ENCODE measurements at regions not wholly inside any gene's neighbourhood (a gene's known extent, or its start where the extent isn't known, plus 50 kb on each side); places are given as distances from the start of the nearest gene placed in this dataset.
A peak's percentile ranks its signal among the peaks of the same experiment; 100 is the strongest.
"Not testable (repeated sequence)": the region's sequence is repeated elsewhere in the genome, so short reads cannot be mapped to it uniquely, and the experiment has no call there.

GRCh38 chr5:89535411-89535810 lies 652.4 kb upstream of the MEF2C start:
- no peak overlapping the region for H3K27ac ChIP-seq
- DNase-seq (ENCODE audit: low read depth, low spot score): no peak

DNA sequence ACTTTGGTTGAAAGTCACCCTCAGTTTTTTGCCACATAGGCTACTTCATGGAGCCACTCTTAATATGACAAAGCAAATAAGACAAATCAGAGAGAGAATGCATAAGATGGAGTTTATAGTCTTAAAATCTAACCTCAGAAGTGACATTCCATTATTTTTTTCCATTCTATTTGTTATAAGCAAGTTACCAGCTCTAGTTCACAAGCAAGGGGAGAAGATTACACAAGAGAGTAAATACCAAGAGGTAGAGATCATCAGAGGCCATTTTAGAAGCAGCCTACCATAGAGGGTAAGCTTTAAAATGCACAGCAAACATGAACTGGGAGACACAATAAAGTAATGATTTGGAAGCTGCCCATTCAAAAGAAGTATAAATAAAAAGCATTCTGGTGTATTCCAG lies 651.3 kb upstream of the MEF2C start:
- no peak for DNase-seq (ENCODE audit: low read depth, low spot score)
- no peak overlapping the region for H3K27ac ChIP-seq

- no peak for DNase-seq (ENCODE audit: low read depth, low spot score)
- no peak overlapping the region for H3K27ac ChIP-seq
Measured at GRCh38 chr5:89524785-89525184, 641.8 kb upstream of the MEF2C start.

DNA sequence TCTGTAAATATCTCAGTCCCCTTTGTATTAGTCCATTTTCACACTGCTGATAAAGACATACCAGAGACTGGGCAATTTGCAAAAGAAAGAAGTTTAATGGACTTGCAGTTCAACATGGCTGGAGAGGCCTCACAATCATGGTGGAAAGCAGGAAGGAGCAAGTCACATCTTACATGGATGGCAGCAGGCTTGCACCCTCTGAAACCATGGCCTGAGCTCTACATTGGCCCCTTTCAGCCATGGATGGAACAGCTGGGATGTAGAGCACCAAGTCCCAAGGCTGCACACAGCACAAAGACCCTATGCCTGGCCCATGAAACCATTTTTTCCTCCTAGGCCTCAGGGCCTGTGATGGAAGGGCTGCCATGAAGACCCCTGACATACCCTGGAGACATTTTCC lies 640.9 kb upstream of the MEF2C start:
- DNase-seq (ENCODE audit: low read depth, low spot score); H3K27ac ChIP-seq: not testable (repeated sequence)

- H3K27ac ChIP-seq: no peak overlapping the region
- DNase-seq (ENCODE audit: low read depth, low spot score): no peak
Measured at GRCh38 chr5:89520771-89521170, 637.8 kb upstream of the MEF2C start.

DNA sequence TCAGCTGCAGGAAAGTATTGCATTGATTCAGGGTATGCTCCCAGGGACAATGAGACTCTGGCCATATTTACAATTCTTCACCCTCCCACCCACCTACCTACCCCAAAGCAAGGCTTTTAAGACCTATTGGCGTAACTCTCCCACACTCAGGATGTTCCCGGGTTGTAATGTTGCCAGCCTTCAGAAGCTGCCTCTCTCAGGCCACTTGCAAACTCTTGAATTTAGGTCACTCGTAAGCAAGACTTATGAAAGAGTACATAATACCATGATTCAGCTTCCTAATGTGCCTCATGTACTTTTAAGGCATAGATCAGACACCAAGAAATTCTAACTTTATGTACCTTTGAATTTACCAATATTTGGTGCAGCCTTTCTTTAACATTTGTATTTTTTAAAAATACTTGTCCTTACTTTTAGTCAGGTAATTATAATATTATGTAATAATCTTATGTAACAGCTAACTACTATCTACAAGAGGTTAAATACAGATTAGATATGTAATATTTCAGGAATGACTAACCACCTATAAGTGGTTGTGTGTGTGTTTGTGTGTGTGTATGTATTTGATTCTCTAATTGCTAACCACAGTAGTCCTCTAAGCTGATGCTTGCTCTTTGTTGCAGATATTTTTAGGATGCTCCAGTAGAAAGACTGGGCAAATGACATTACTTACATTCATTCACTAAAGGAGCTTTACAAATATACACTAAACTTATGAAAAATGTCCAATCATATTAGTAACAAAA lies 630.5 kb upstream of the MEF2C start:
- no peak overlapping the region for H3K27ac ChIP-seq
- DNase-seq (ENCODE audit: low read depth, low spot score): no peak

DNA sequence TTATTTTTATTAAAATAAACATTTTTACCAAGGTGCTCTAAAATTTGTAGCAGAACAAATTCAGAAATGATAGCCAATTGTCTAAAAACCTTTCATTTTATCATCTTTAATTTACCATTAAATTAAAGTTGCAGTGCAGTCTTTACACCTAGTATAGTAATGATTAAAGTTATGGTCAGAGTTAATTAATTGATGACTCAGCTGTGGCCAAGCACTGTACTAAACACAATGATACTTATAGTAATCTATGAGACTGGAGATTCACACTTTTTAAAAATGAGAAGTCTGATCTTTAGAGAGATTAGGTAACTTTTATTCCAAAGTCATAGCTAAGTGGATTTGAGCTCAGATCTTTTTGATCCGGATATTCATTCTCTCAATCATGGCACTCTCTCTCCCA lies 621.1 kb upstream of the MEF2C start:
- no peak overlapping the region for H3K27ac ChIP-seq
- no peak for DNase-seq (ENCODE audit: low read depth, low spot score)

DNA sequence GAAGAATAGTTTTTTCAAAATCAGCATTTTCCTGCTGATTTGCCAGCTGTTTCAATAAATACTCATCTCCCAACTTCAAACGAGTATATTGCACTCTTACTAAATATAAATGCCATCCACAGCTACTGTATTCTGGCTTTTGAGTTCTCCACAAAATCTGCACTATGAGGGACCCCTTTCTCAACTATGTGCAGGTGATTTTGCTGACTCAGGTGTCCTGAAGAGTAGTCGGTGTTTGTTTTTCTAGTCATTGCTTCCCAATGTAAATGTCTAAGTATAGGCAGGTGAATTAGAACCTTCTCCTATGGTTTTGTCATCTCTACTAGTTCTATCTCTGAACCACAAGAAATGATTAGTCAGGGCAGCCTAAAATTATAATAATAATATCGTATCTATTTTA lies 616.8 kb upstream of the MEF2C start:
- no peak overlapping the region for H3K27ac ChIP-seq

GRCh38 chr5:89498699-89499098 lies 615.7 kb upstream of the MEF2C start:
- no peak for DNase-seq (ENCODE audit: low read depth, low spot score)

More for the DNA sequence above, 616.8 kb upstream of the MEF2C start:
- DNase-seq (ENCODE audit: low read depth, low spot score): no peak

DNA sequence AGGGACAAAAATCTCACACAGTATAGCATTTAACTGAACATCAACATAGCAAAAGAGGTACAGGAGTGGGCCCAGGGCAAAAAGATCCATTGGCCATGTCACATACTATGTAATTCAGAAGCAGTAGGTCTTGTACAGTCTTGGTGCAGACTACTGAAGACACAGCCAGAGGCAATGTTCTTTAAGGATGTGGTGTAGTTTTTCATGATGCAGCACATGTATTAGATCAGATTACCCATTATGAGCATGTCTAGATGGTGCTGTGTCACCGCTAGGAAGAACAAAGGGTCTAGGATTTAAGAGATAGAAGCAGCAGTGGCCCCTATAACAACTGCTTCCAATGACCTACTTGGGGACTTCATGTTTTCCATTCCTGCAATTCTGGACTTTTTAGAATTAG lies 610.4 kb upstream of the MEF2C start:
- no peak for DNase-seq (ENCODE audit: low read depth, low spot score)
- no peak overlapping the region for H3K27ac ChIP-seq

More at GRCh38 chr5:89498699-89499098, 615.7 kb upstream of the MEF2C start:
- H3K27ac ChIP-seq: no peak overlapping the region

DNA sequence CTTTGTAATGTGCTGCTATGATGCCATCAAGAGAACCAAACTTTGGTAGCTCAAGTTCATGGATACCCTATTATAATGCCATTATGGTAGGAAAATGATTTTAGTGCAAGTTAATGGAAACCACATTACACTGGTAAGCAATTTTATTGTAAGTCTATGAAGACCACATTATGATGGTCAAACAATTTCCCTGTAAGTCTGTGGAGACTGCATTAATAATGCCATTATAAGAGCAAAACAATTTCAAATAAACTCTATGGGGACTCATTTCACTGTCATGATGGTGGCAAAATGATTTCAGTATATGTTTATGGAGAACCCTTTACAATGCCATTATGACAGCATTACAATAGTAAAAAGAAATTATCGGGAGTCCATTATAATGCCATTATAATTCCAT lies 602.0 kb upstream of the MEF2C start:
- H3K27ac ChIP-seq: no peak overlapping the region
- no peak for DNase-seq (ENCODE audit: low read depth, low spot score)

- no peak for DNase-seq (ENCODE audit: low read depth, low spot score)
- H3K27ac ChIP-seq: no peak overlapping the region
Measured at GRCh38 chr5:89480406-89481007, 597.5 kb upstream of the MEF2C start.

DNA sequence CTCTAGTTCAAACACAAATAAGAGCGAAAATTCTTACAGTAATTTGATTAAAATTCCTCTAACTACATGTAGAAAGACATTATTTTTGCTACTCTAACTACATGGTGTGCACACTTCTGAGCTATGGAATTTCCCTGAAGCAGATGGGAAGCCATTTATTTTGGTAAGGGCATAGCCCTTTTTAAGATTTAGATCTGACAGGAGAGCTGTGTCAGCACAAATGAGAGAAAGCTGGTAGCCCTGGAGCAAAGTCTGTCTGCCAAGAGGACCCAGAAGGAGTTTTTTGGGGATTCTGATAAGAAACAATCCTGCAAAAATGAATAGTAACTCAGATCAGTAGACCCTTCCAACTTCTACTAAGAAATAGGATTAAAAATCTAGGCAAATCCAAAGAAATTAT lies 595.9 kb upstream of the MEF2C start:
- no peak overlapping the region for H3K27ac ChIP-seq
- no peak for DNase-seq (ENCODE audit: low read depth, low spot score)

- H3K27ac ChIP-seq: no peak overlapping the region
- DNase-seq (ENCODE audit: low read depth, low spot score): no peak
Measured at GRCh38 chr5:89473196-89473595, 590.2 kb upstream of the MEF2C start.

- no peak for DNase-seq (ENCODE audit: low read depth, low spot score)
- H3K27ac ChIP-seq: no peak overlapping the region
Measured at GRCh38 chr5:89471541-89471940, 588.6 kb upstream of the MEF2C start.

GRCh38 chr5:89471115-89471514 lies 588.1 kb upstream of the MEF2C start:
- DNase-seq (ENCODE audit: low read depth, low spot score): no peak
- H3K27ac ChIP-seq: no peak overlapping the region

GRCh38 chr5:89470658-89471057 lies 587.7 kb upstream of the MEF2C start:
- no peak overlapping the region for H3K27ac ChIP-seq

DNA sequence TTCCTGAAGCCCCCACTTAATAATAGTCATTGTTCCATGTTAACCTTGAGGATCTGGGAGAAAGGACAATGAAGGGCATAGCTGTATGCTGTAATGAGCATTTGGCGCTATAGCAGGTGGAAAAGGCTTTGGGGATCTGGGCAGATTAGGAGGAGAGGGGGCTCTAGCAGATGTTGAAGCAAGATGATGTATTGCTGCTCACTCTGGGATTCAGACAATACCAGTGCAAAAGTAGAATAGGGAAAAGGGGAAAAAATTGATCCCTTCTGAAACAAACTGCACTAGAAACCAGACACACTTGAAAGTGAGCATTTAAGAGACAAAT lies 575.3 kb upstream of the MEF2C start:
- H3K27ac ChIP-seq: no peak overlapping the region
- no peak for DNase-seq (ENCODE audit: low read depth, low spot score)

More at GRCh38 chr5:89470658-89471057, 587.7 kb upstream of the MEF2C start:
- DNase-seq (ENCODE audit: low read depth, low spot score): no peak

- no peak overlapping the region for H3K27ac ChIP-seq
- peak; percentile 73 for DNase-seq (ENCODE audit: low read depth, low spot score)
Measured at GRCh38 chr5:89457411-89458331, 574.7 kb upstream of the MEF2C start.

GRCh38 chr5:89452081-89452480 lies 569.1 kb upstream of the MEF2C start:
- H3K27ac ChIP-seq: no peak overlapping the region
- no peak for DNase-seq (ENCODE audit: low read depth, low spot score)

- no peak overlapping the region for H3K27ac ChIP-seq
- DNase-seq (ENCODE audit: low read depth, low spot score): no peak
Measured at GRCh38 chr5:89451263-89451662, 568.3 kb upstream of the MEF2C start.
